HEK293T (cell line): ENCODE measurements at regions not wholly inside any gene's neighbourhood (a gene's known extent, or its start where the extent isn't known, plus 50 kb on each side); places are given as distances from the start of the nearest gene placed in this dataset.

Experiments
- FOXK2 ChIP-seq: fragments of 450-650 bp; IDR thresholded peaks from 2 replicates; pipeline ENCODE4 v1.6.1; 2016; ENCODE audit warnings: mild to moderate bottlenecking
- FOXM1 ChIP-seq: fragments of 450-650 bp; IDR thresholded peaks from 2 replicates; pipeline ENCODE4 v1.6.1; 2017; ENCODE audit warnings: mild to moderate bottlenecking, borderline replicate concordance

DNA sequence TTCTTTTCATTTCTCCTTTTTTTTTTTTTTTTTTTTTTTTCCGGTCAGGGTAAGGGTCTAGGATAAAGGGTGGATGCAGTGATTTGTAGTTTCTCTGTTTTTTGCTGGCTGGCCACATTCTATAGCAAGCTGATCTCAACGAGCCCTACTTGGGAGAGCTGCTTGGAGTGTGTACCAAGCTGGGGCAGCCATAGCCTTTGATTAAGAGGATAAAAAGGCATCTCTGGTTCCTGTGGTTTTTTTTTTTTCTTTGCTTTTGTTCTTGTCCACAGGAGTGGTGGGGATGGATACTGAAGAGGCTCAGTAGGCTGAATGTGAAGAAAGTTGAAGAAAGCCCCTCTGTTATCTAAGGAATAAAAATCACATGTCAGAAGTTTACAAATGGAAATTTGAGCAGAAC lies 955.3 kb upstream of the WWC1 start:
- TF ChIP-seq FOXM1, result no peak
- no peak for TF ChIP-seq FOXK2
